Smooth muscle cell (in vitro differentiated cells): ENCODE measurements at regions not wholly inside any gene's neighbourhood (a gene's known extent, or its start where the extent isn't known, plus 50 kb on each side); places are given as distances from the start of the nearest gene placed in this dataset.

Experiments used
- DNase-seq: peaks from one replicate; lab custom pipeline; 2025; ENCODE audit not compliant: unreplicated experiment; lab: John Stamatoyannopoulos, UW
- H2AFZ ChIP-seq: fragments of 200-600 bp; sonication (generic); 2 replicates; pipeline ENCODE4 v1.6.0; 2016; ENCODE audit warnings: antibody characterized with exemption, low read depth, mild to moderate bottlenecking
- H3F3A ChIP-seq: fragments of 200-600 bp; sonication (generic); 2 replicates; pipeline ENCODE4 v1.6.0; 2017; ENCODE audit warnings: antibody characterized with exemption, low read depth
- H3K27ac ChIP-seq: fragments of 200-600 bp; sonication (generic); 2 replicates; pipeline ENCODE4 v1.5.1; 2016; ENCODE audit warnings: low read depth, mild to moderate bottlenecking
- H3K27me3 ChIP-seq: fragments of 200-600 bp; sonication (generic); 2 replicates; pipeline ENCODE4 v1.6.1; 2016; ENCODE audit warnings: low read depth, mild to moderate bottlenecking
- H3K36me3 ChIP-seq: fragments of 200-600 bp; sonication (generic); 2 replicates; pipeline ENCODE4 v1.5.1; 2016; ENCODE audit warnings: low read depth
- H3K4me1 ChIP-seq: fragments of 200-600 bp; sonication (generic); 2 replicates; pipeline ENCODE4 v1.5.1; 2016; ENCODE audit warnings: low read depth
- H3K4me2 ChIP-seq: fragments of 200-600 bp; sonication (generic); 2 replicates; pipeline ENCODE4 v1.6.0; 2016; ENCODE audit warnings: mild to moderate bottlenecking
- H3K4me3 ChIP-seq: fragments of 200-600 bp; sonication (generic); 2 replicates; pipeline ENCODE4 v1.5.1; 2016; ENCODE audit warnings: mild to moderate bottlenecking
- H3K79me2 ChIP-seq: fragments of 200-600 bp; sonication (generic); 2 replicates; pipeline ENCODE4 v1.6.0; 2016; ENCODE audit warnings: low read depth, mild to moderate bottlenecking
- H3K9ac ChIP-seq: fragments of 200-600 bp; sonication (generic); 2 replicates; pipeline ENCODE4 v1.6.0; 2016; ENCODE audit warnings: low read depth
- H3K9me3 ChIP-seq: fragments of 200-600 bp; sonication (generic); replicated peaks from 2 replicates; pipeline ENCODE4 v1.5.1; 2016; ENCODE audit warnings: low read depth
- H4K20me1 ChIP-seq: fragments of 200-600 bp; sonication (generic); 2 replicates; pipeline ENCODE4 v1.6.0; 2016; ENCODE audit warnings: low read depth
- CTCF ChIP-seq: fragments of 200-600 bp; sonication (generic); IDR thresholded peaks from 2 replicates; pipeline ENCODE4 v1.5.1; 2017; ENCODE audit warnings: borderline replicate concordance, mild to moderate bottlenecking, antibody characterized with exemption; ENCODE audit not compliant: insufficient read depth, poor library complexity, severe bottlenecking
- WGBS: methylation state at CpG from one replicate; pipeline ENCODE4 v1.1.7; 2016; ENCODE audit warnings: low lambda C conversion rate; 5-methylcytosine and 5-hydroxymethylcytosine counted together

GRCh38 chr4:36841583-36842326 is 402.8 kb upstream of the NWD2 start:
- no peak for DNase-seq
- no peak overlapping the region for H3K4me2 ChIP-seq

DNA sequence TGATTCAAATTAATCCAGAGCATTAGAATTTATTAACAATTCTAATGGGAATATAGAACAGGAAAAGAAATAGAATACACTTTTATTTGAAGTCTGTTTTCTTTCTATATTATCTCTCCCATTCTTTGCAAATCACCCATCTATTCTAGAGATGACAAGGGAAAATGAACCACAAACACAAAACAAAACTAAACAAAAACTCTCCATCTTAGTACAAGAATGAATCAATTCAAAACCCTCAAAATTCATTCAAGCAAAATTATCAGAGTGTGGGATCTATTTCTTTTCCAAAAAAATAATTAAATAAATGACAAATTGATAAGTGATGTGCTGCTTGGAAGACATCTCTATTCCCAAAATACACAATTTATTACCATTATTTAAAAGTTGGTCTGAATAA is 400.1 kb upstream of the NWD2 start:
- Histone ChIP-seq H3K27me3 (no peaks in the 10 kb centered on the region), H3K79me2 (no peaks in the 10 kb centered on the region), H3K27ac (no peak overlapping the region), H3K36me3 (no peaks in the 10 kb centered on the region), H3K9ac (no peak overlapping the region), H4K20me1 (no peaks in the 10 kb centered on the region), H3K4me2 (no peak overlapping the region), H3F3A (no peaks in the 10 kb centered on the region), H3K4me1 (no peaks in the 10 kb centered on the region), H3K4me3 (no peak overlapping the region), H2AFZ (no peak overlapping the region), H3K9me3 (no peaks in the 10 kb centered on the region)
- no peak for DNase-seq
- no peak for TF ChIP-seq CTCF

More at GRCh38 chr4:36841583-36842326, 402.8 kb upstream of the NWD2 start:
- no peaks in the 10 kb centered on the region for H3F3A ChIP-seq
- H3K27me3 ChIP-seq: no peaks in the 10 kb centered on the region
- H3K9me3 ChIP-seq: no peaks in the 10 kb centered on the region
- H3K27ac ChIP-seq: no peak overlapping the region
- no peaks in the 10 kb centered on the region for H3K4me1 ChIP-seq
- no peaks in the 10 kb centered on the region for H4K20me1 ChIP-seq
- H3K4me3 ChIP-seq: no peak overlapping the region
- H2AFZ ChIP-seq: no peak overlapping the region
- WGBS: 75% methylated on average over 9 of the region's 9 CpGs
- H3K79me2 ChIP-seq: no peaks in the 10 kb centered on the region
- H3K36me3 ChIP-seq: no peaks in the 10 kb centered on the region
- TF ChIP-seq CTCF: no peak
- no peak overlapping the region for H3K9ac ChIP-seq

DNA sequence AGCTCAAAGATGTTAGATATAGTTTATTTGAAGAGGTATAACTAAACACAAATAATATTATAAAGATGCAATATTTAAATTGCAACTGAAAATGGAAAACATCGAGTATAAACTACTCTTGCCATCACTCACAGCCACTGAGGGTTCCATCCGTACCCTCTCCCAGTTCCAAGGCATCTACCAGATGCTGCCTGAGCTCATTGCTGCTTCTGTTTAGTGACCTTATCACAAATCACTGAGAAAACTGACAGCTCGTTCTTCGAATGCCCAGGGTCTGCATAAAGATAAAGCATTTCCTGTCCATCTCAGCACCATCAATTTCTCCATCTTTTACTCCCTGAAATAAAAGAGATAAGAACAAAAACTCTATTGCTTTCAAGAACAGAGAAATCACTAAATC is 391.7 kb upstream of the NWD2 start:
- whole genome bisulfite sequencing: 31% methylated on average over 4 of the region's 4 CpGs
- H3F3A ChIP-seq: no peaks in the 10 kb centered on the region
- no peak overlapping the region for H3K27ac ChIP-seq
- TF ChIP-seq CTCF: no peak
- H2AFZ ChIP-seq: no peak overlapping the region
- H3K36me3 ChIP-seq: no peaks in the 10 kb centered on the region
- no peaks in the 10 kb centered on the region for H4K20me1 ChIP-seq
- H3K9me3 ChIP-seq: no peaks in the 10 kb centered on the region
- H3K79me2 ChIP-seq: no peaks in the 10 kb centered on the region
- H3K9ac ChIP-seq: no peak overlapping the region
- H3K4me3 ChIP-seq: no peak overlapping the region
- DNase-seq: no peak
- no peaks in the 10 kb centered on the region for H3K4me1 ChIP-seq
- H3K4me2 ChIP-seq: no peak overlapping the region
- no peaks in the 10 kb centered on the region for H3K27me3 ChIP-seq

DNA sequence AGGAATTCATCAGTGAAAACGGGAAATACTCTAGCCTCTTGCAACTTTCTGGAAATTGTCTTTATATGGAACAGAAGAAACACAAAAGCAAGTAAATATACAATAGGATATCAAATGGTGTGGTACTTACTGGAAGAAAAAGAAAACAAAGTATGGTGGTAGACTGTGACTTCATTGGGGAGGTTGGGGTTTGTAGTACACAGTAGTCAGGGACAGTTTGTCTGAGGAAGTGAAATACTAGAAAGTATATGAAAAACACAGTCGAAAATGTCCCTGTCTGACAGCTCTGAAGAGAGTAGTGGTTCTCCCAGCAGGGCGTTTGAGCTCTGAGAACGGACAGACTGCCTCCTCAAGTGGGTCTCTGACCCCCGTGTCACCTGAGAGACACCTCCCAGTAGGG is 390.0 kb upstream of the NWD2 start:
- Histone ChIP-seq H3K27ac (no peak overlapping the region), H3K27me3 (no peaks in the 10 kb centered on the region), H3K79me2 (no peaks in the 10 kb centered on the region), H3K4me3 (no peak overlapping the region), H4K20me1 (no peaks in the 10 kb centered on the region), H3K9ac (no peak overlapping the region), H3K4me2 (no peak overlapping the region), H3K4me1 (no peaks in the 10 kb centered on the region), H3F3A (no peaks in the 10 kb centered on the region), H3K36me3 (no peaks in the 10 kb centered on the region), H3K9me3 (no peaks in the 10 kb centered on the region), H2AFZ (no peak overlapping the region)
- TF ChIP-seq CTCF: no peak
- DNase-seq: no peak
- 70% methylated on average over 5 of the region's 5 CpGs for WGBS
